Thymus (tissue), 11 donors: ENCODE measurements at regions not wholly inside any gene's neighbourhood (a gene's known extent, or its start where the extent isn't known, plus 50 kb on each side); places are given as distances from the start of the nearest gene placed in this dataset.

Experiments used
- DNase-seq, 9 donors: peaks; one replicate each; pipeline ENCODE4 v3.0.0-alpha.2; 2013; ENCODE audit warnings: low spot score in 9 of 9, low read depth in 6 of 9, missing footprints in 1 of 9
- H3K27ac ChIP-seq, 2 donors: one replicate each; pipeline ENCODE4 v1.5.1; 2013; ENCODE audit warnings: control low read depth in 1 of 2, low read depth in 1 of 2, low read length in 1 of 2, mild to moderate bottlenecking in 1 of 2, moderate library complexity in 1 of 2
- H3K27me3 ChIP-seq, 2 donors: one replicate each; pipeline ENCODE4 v1.5.1; 2013; ENCODE audit warnings: low read length in 1 of 2; ENCODE audit not compliant: control insufficient read depth in 2 of 2, insufficient read depth in 1 of 2
- H3K36me3 ChIP-seq, 2 donors: one replicate each; pipeline ENCODE4 v1.5.1; 2013; ENCODE audit warnings: low read length in 1 of 2, mild to moderate bottlenecking in 1 of 2, moderate library complexity in 1 of 2; ENCODE audit not compliant: control insufficient read depth in 2 of 2, insufficient read depth in 2 of 2
- H3K4me1 ChIP-seq, 2 donors: one replicate each; pipeline ENCODE4 v1.5.1; 2013; ENCODE audit warnings: low read length in 2 of 2; ENCODE audit not compliant: control insufficient read depth in 2 of 2, insufficient read depth in 2 of 2
- H3K4me3 ChIP-seq, 2 donors: one replicate each; pipeline ENCODE4 v1.5.1; 2013; ENCODE audit warnings: low read length in 2 of 2, control low read depth in 1 of 2, mild to moderate bottlenecking in 1 of 2
- H3K9me3 ChIP-seq, 2 donors: one replicate each; pipeline ENCODE4 v1.5.1; 2013; ENCODE audit warnings: low read length in 1 of 2, mild to moderate bottlenecking in 1 of 2; ENCODE audit not compliant: control insufficient read depth in 2 of 2, insufficient read depth in 1 of 2
- WGBS: extraction: QIAGEN DNeasy Blood & Tissue Kit; methylation state at CpG from one replicate; pipeline ENCODE4 v1.1.7; 2013; 5-methylcytosine and 5-hydroxymethylcytosine counted together
- donor health status: healthy.

- no peaks in the 10 kb centered on the region for H3K4me1 ChIP-seq
- WGBS: 96% methylated on average over 1 of the region's 1 CpG
These were observed 305.6 kb upstream of the MAN1A1 start for GRCh38 chr6:119655124-119655523.

GRCh38 chr6:119653329-119653728, 303.8 kb upstream of the MAN1A1 start:
- no peak overlapping the region for H3K27ac ChIP-seq
- no peaks in the 10 kb centered on the region for H3K4me1 ChIP-seq
- H3K27me3 ChIP-seq: no peaks in the 10 kb centered on the region
- H3K36me3 ChIP-seq: no peaks in the 10 kb centered on the region
- H3K4me3 ChIP-seq: no peak overlapping the region
- no peaks in the 10 kb centered on the region for H3K9me3 ChIP-seq
- DNase-seq: peak in 6 of 9 donors; percentile 4 to 37 (median 18)
- 83% methylated on average over 2 of the region's 2 CpGs for WGBS

More at GRCh38 chr6:119655124-119655523, 305.6 kb upstream of the MAN1A1 start:
- H3K27ac ChIP-seq: no peak overlapping the region
- no peaks in the 10 kb centered on the region for H3K36me3 ChIP-seq
- DNase-seq: no peak
- no peaks in the 10 kb centered on the region for H3K27me3 ChIP-seq
- no peak overlapping the region for H3K4me3 ChIP-seq
- H3K9me3 ChIP-seq: no peaks in the 10 kb centered on the region

GRCh38 chr6:119649531-119649930, 300.0 kb upstream of the MAN1A1 start:
- H3K4me1 ChIP-seq: peaks cover 0 to 2% of the 10 kb centered on the region in 2 donors
- no peak overlapping the region for H3K4me3 ChIP-seq
- H3K27me3 ChIP-seq: no peaks in the 10 kb centered on the region
- no peaks in the 10 kb centered on the region for H3K9me3 ChIP-seq
- no peaks in the 10 kb centered on the region for H3K36me3 ChIP-seq
- no peak for DNase-seq
- no peak overlapping the region for H3K27ac ChIP-seq
- WGBS: 96% methylated on average over 6 of the region's 6 CpGs

GRCh38 chr6:119647309-119647708, 297.7 kb upstream of the MAN1A1 start:
- Histone ChIP-seq H3K4me3 (no peak overlapping the region), H3K27ac (no peak overlapping the region), H3K4me1 (peaks cover 0 to 2% of the 10 kb centered on the region in 2 donors), H3K27me3 (no peaks in the 10 kb centered on the region), H3K36me3 (no peaks in the 10 kb centered on the region), H3K9me3 (no peaks in the 10 kb centered on the region)
- WGBS: 94% methylated on average over 2 of the region's 2 CpGs
- DNase-seq: no peak

GRCh38 chr6:119643876-119644275, 294.3 kb upstream of the MAN1A1 start:
- Histone ChIP-seq H3K9me3 (no peaks in the 10 kb centered on the region), H3K27me3 (no peaks in the 10 kb centered on the region), H3K27ac (no peak overlapping the region), H3K4me3 (no peak overlapping the region), H3K36me3 (no peaks in the 10 kb centered on the region), H3K4me1 (peaks cover 0 to 2% of the 10 kb centered on the region in 2 donors)
- 89% methylated on average over 7 of the region's 7 CpGs for WGBS
- no peak for DNase-seq

- H3K27me3 ChIP-seq: no peaks in the 10 kb centered on the region
- DNase-seq: peak in 7 of 9 donors; percentile 2 to 50 (median 12)
- WGBS: 3% methylated on average over 3 of the region's 3 CpGs
- H3K9me3 ChIP-seq: no peaks in the 10 kb centered on the region
- H3K4me3 ChIP-seq: no peak overlapping the region
- H3K4me1 ChIP-seq: peaks cover 7 to 9% of the 10 kb centered on the region in 2 donors
- H3K36me3 ChIP-seq: no peaks in the 10 kb centered on the region
- peak overlapping the region in 1 of 2 donors; percentile 20 for H3K27ac ChIP-seq
These were observed 288.2 kb upstream of the MAN1A1 start for GRCh38 chr6:119637768-119638167.

- Histone ChIP-seq H3K9me3 (no peaks in the 10 kb centered on the region), H3K27ac (no peak overlapping the region), H3K36me3 (no peaks in the 10 kb centered on the region), H3K4me3 (no peak overlapping the region), H3K27me3 (no peaks in the 10 kb centered on the region), H3K4me1 (peaks cover 7 to 9% of the 10 kb centered on the region in 2 donors)
- 95% methylated on average over 2 of the region's 2 CpGs for WGBS
- DNase-seq: no peak
These were observed 286.5 kb upstream of the MAN1A1 start for GRCh38 chr6:119636060-119636459.

GRCh38 chr6:119633461-119633860, 283.9 kb upstream of the MAN1A1 start:
- WGBS: 81% methylated on average over 3 of the region's 3 CpGs
- DNase-seq: no peak
- H3K4me1 ChIP-seq: peaks cover 5 to 9% of the 10 kb centered on the region in 2 donors
- H3K4me3 ChIP-seq: no peak overlapping the region
- no peaks in the 10 kb centered on the region for H3K36me3 ChIP-seq
- H3K9me3 ChIP-seq: no peaks in the 10 kb centered on the region
- H3K27me3 ChIP-seq: no peaks in the 10 kb centered on the region
- no peak overlapping the region for H3K27ac ChIP-seq

GRCh38 chr6:119630561-119631192, 281.1 kb upstream of the MAN1A1 start:
- Histone ChIP-seq H3K4me3 (no peak overlapping the region), H3K27ac (no peak overlapping the region), H3K27me3 (no peaks in the 10 kb centered on the region), H3K9me3 (no peaks in the 10 kb centered on the region), H3K36me3 (no peaks in the 10 kb centered on the region), H3K4me1 (no peaks in the 10 kb centered on the region)
- DNase-seq: no peak
- WGBS: 90% methylated on average over 5 of the region's 5 CpGs
